BLaER1 (cell line): ENCODE measurements at regions not wholly inside any gene's neighbourhood (a gene's known extent, or its start where the extent isn't known, plus 50 kb on each side); places are given as distances from the start of the nearest gene placed in this dataset.
A peak's percentile ranks its signal among the peaks of the same experiment; 100 is the strongest.

Experiments used
- H3K27ac ChIP-seq: shearing (Covaris generic); formaldehyde crosslinking; 2 replicates; pipeline ENCODE4 v1.8.1; 2022
- H3K27me3 ChIP-seq: shearing (Covaris generic); formaldehyde crosslinking; 2 replicates; pipeline ENCODE4 v1.8.1; 2022
- H3K36me3 ChIP-seq: shearing (Covaris generic); formaldehyde crosslinking; 2 replicates; pipeline ENCODE4 v1.8.1; 2022
- H3K4me1 ChIP-seq: shearing (Covaris generic); formaldehyde crosslinking; 2 replicates; pipeline ENCODE4 v1.8.1; 2022
- H3K4me2 ChIP-seq: shearing (Covaris generic); formaldehyde crosslinking; 2 replicates; pipeline ENCODE4 v1.8.1; 2022
- H3K4me3 ChIP-seq: shearing (Covaris generic); formaldehyde crosslinking; 2 replicates; pipeline ENCODE4 v1.8.1; 2022
- H3K9ac ChIP-seq: shearing (Covaris generic); formaldehyde crosslinking; 2 replicates; pipeline ENCODE4 v1.8.1; 2022
- H3K9me3 ChIP-seq: shearing (Covaris generic); formaldehyde crosslinking; 2 replicates; pipeline ENCODE4 v1.8.1; 2022
- H4K20me1 ChIP-seq: shearing (Covaris generic); formaldehyde crosslinking; 2 replicates; pipeline ENCODE4 v1.8.1; 2022
- Cebpa-rat ChIP-seq: shearing (Covaris generic); IDR thresholded peaks from 2 replicates; pipeline ENCODE4 v1.8.1; 2022

DNA sequence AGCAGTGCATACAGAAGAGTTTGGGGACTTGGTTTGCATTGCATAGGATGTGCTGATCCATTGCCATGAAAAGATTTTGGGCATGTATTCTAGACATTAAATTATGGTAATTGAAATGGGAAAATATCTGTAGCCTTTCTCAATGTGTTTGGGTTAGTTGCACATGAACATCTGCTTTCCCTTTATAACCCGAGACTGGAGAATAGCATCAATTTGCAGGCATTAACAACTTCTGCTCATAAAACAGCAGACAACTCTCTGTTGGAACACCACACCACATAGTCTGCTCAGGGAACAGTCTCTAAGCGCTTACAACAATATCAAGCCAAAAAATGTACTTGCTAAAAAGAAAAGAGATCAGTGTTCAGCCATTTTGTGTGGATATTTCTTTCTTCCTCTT, 1391.1 kb upstream of the LRRTM3 start:
- H3K36me3 ChIP-seq, result no peaks in the 10 kb centered on the region
- no peak for TF ChIP-seq Cebpa-rat
- H3K27me3 ChIP-seq, result no peaks in the 10 kb centered on the region
- H3K27ac ChIP-seq, result no peak overlapping the region
- no peak overlapping the region for H3K4me3 ChIP-seq
- H3K4me1 ChIP-seq, result no peaks in the 10 kb centered on the region
- H3K9ac ChIP-seq, result no peak overlapping the region
- H3K4me2 ChIP-seq, result no peak overlapping the region
- no peaks in the 10 kb centered on the region for H4K20me1 ChIP-seq
- H3K9me3 ChIP-seq, result no peaks in the 10 kb centered on the region

DNA sequence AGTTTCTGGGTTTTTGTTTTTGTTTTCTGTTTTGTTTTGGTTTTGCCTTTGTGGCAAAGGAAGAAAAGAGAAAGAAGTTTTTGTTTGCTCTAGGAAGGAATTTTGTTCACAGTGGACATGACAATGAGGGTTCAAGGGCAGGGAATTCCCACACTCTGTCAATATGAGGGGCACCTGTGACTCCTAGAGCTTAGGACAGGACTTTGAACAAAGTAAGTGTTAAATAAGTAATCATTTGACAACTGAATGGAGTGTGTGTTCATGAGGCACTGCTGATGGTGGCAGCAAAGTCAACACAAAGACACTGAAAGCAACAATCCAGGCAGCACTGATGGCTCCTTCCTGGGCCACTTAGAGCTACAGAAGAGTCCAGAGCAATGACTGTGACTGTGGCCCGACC, 1381.1 kb upstream of the LRRTM3 start:
- Histone ChIP-seq H3K9ac (no peak overlapping the region), H3K9me3 (no peaks in the 10 kb centered on the region), H3K4me1 (no peaks in the 10 kb centered on the region), H3K4me3 (no peak overlapping the region), H3K4me2 (no peak overlapping the region), H3K27ac (no peak overlapping the region), H4K20me1 (no peaks in the 10 kb centered on the region), H3K36me3 (no peaks in the 10 kb centered on the region), H3K27me3 (no peaks in the 10 kb centered on the region)
- TF ChIP-seq Cebpa-rat, result no peak

GRCh38 chr10:65548001-65548400, 1377.8 kb upstream of the LRRTM3 start:
- no peak overlapping the region for H3K9ac ChIP-seq
- H3K27ac ChIP-seq, result no peak overlapping the region
- H3K9me3 ChIP-seq, result no peaks in the 10 kb centered on the region
- H3K27me3 ChIP-seq, result no peaks in the 10 kb centered on the region
- H3K4me3 ChIP-seq, result no peak overlapping the region
- H3K36me3 ChIP-seq, result no peaks in the 10 kb centered on the region
- no peak for TF ChIP-seq Cebpa-rat
- H3K4me1 ChIP-seq, result no peaks in the 10 kb centered on the region
- no peak overlapping the region for H3K4me2 ChIP-seq
- no peaks in the 10 kb centered on the region for H4K20me1 ChIP-seq

DNA sequence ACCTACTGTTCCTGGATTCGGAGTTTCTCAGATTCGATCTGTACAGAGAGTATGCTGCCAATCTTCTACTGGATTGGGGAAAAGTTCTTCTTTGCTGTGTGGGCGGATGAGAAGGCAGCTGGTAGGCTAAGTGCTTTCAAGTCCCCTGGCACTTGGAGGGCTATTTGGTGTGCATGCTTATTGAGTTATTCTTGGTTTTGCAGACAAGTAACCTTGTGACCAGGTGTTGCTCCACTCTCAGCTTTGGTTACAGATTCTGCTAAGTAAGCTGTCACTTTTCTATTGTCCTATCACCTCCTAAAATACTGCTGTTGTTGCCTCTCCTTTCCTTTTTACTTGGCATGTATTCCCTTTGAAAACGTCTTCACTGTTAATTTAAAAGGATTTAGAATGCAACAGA, 1375.1 kb upstream of the LRRTM3 start:
- TF ChIP-seq Cebpa-rat, result no peak
- Histone ChIP-seq H3K27ac (no peak overlapping the region), H3K36me3 (no peaks in the 10 kb centered on the region), H3K4me1 (no peaks in the 10 kb centered on the region), H3K4me3 (no peak overlapping the region), H3K9me3 (no peaks in the 10 kb centered on the region), H3K27me3 (no peaks in the 10 kb centered on the region), H3K9ac (no peak overlapping the region), H4K20me1 (no peaks in the 10 kb centered on the region), H3K4me2 (no peak overlapping the region)

- Histone ChIP-seq H3K9me3 (no peaks in the 10 kb centered on the region), H3K4me3 (no peak overlapping the region), H3K4me1 (no peaks in the 10 kb centered on the region), H3K27ac (no peak overlapping the region), H3K4me2 (no peak overlapping the region), H3K36me3 (no peaks in the 10 kb centered on the region), H3K9ac (no peak overlapping the region), H4K20me1 (no peaks in the 10 kb centered on the region), H3K27me3 (no peaks in the 10 kb centered on the region)
- no peak for TF ChIP-seq Cebpa-rat
These were observed 1370.6 kb upstream of the LRRTM3 start for GRCh38 chr10:65555192-65555591.

DNA sequence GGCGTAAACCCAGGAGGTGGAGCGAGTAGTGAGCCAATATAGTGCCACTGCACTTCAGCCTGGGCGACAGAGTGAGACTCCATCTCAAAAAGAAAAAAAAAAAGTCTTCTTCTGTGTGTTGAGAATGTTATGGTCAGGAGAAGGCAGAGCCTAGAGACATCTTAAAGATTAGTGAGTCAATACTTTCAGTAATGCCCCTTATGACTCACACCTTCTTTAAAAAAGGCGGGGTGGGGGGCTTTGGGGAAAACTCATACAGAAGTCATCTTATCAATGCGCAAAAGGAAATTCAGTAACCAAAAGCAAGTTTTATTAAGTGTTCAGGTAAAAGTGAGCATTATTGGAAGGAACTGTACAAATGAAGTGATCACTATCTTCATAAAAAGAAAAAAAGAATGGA, 1369.8 kb upstream of the LRRTM3 start:
- Histone ChIP-seq H4K20me1 (no peaks in the 10 kb centered on the region), H3K9ac (no peak overlapping the region), H3K4me2 (no peak overlapping the region), H3K27ac (no peak overlapping the region), H3K36me3 (no peaks in the 10 kb centered on the region), H3K9me3 (no peaks in the 10 kb centered on the region), H3K4me1 (no peaks in the 10 kb centered on the region), H3K4me3 (no peak overlapping the region), H3K27me3 (no peaks in the 10 kb centered on the region)
- no peak for TF ChIP-seq Cebpa-rat

GRCh38 chr10:65559369-65559768, 1366.5 kb upstream of the LRRTM3 start:
- Histone ChIP-seq H3K4me2 (no peak overlapping the region), H3K27me3 (no peaks in the 10 kb centered on the region), H3K9ac (no peak overlapping the region), H3K36me3 (no peaks in the 10 kb centered on the region), H3K27ac (no peak overlapping the region), H4K20me1 (no peaks in the 10 kb centered on the region), H3K4me3 (no peak overlapping the region), H3K4me1 (no peaks in the 10 kb centered on the region), H3K9me3 (no peaks in the 10 kb centered on the region)
- no peak for TF ChIP-seq Cebpa-rat

DNA sequence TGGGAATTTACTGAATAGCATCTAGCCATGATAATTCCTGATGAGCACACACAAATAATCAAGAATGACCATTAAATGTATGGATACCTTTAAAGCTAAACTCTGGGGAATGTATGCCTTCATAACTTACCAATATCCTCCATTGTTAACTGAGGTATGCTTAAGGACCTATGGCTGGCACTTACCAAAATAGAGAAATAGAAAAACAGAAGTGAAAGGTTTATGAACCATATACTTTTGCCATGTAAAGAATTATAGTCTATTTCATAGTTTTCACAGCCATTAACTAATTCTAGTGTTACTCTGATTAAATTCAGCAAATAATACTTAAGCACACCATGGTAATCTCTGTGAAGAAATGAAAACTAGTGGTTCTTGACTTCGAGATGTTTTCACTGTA, 1360.6 kb upstream of the LRRTM3 start:
- Histone ChIP-seq H3K4me3 (no peak overlapping the region), H3K27ac (no peak overlapping the region), H3K9ac (no peak overlapping the region), H3K4me2 (no peak overlapping the region), H4K20me1 (no peaks in the 10 kb centered on the region), H3K27me3 (no peaks in the 10 kb centered on the region), H3K4me1 (peaks cover 3% of the 10 kb centered on the region), H3K9me3 (no peaks in the 10 kb centered on the region), H3K36me3 (no peaks in the 10 kb centered on the region)
- no peak for TF ChIP-seq Cebpa-rat

DNA sequence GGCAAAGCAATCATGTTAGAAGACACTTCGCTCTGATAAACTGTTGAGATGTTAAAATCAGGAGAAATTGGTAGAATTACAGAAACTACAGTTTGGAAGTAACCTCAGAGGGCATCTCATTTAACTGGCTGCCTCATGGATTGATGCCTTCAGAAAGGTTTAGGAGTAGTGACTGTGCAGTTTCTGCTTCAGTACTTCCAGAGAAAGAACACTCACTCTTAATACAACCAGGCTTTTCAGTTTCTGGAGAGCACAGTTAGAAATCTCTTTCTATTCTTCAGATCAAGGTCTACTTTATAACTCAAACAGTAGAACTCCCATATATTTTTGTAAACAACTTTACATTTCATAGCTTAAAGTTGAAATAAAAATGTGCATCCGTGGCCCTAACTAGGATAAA, 1358.9 kb upstream of the LRRTM3 start:
- Histone ChIP-seq H3K9me3 (no peaks in the 10 kb centered on the region), H3K4me3 (no peak overlapping the region)

GRCh38 chr10:65570143-65571010, 1355.5 kb upstream of the LRRTM3 start:
- H3K9me3 ChIP-seq, result no peaks in the 10 kb centered on the region
- H3K4me3 ChIP-seq, result peak overlapping the region; percentile 28; the same call in 1 of the 2 replicates
- no peaks in the 10 kb centered on the region for H3K36me3 ChIP-seq
- H3K4me1 ChIP-seq, result peaks cover 16% of the 10 kb centered on the region
- H3K27me3 ChIP-seq, result no peaks in the 10 kb centered on the region
- TF ChIP-seq Cebpa-rat, result no peak
- no peaks in the 10 kb centered on the region for H4K20me1 ChIP-seq
- H3K27ac ChIP-seq, result peak overlapping the region; percentile 43; the same call in 1 of the 2 replicates
- 0 out of 2 replicates have a peak overlapping the region, but pooled peaks have one; percentile 22 for H3K9ac ChIP-seq
- peak overlapping the region; percentile 76 for H3K4me2 ChIP-seq

More for the DNA sequence above, 1358.9 kb upstream of the LRRTM3 start:
- Histone ChIP-seq H3K27me3 (no peaks in the 10 kb centered on the region), H3K4me1 (peaks cover 16% of the 10 kb centered on the region), H4K20me1 (no peaks in the 10 kb centered on the region), H3K27ac (no peak overlapping the region), H3K4me2 (no peak overlapping the region), H3K9ac (no peak overlapping the region), H3K36me3 (no peaks in the 10 kb centered on the region)
- no peak for TF ChIP-seq Cebpa-rat
